HL-60 (cell line): ENCODE measurements at regions not wholly inside any gene's neighbourhood (a gene's known extent, or its start where the extent isn't known, plus 50 kb on each side); places are given as distances from the start of the nearest gene placed in this dataset.
"Not testable (repeated sequence)": the region's sequence is repeated elsewhere in the genome, so short reads cannot be mapped to it uniquely, and the experiment has no call there.

Experiments
- POLR2AphosphoS5 ChIP-seq: IDR thresholded peaks from 2 replicates; pipeline ENCODE4 v1.6.1; 2012; ENCODE audit warnings: low read depth
- TF ChIP-seq, protein P1 (sequence below): IDR thresholded peaks from 2 replicates; pipeline ENCODE4 v1.6.1; 2012; ENCODE audit warnings: low read depth; ENCODE audit not compliant: insufficient replicate concordance

DNA sequence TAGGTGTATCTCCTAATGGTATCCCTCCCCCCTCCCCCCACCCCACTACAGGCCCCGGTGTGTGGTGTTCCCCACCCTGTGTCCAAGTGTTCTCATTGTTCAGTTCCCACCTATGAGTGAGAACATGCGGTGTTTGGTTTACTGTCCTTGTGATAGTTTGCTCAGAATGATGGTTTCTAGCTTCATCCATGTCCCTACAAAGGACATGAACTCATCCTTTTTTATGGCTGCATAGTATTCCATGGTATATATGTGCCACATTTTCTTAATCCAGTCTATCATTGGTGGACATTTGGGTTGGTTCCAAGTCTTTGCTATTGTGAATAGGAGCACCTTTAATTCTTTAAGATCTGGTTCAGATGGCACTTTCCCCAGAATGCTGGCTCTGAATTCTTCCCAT, 58.5 kb upstream of the PTGFRN start:
- TF ChIP-seq, protein P1, sequence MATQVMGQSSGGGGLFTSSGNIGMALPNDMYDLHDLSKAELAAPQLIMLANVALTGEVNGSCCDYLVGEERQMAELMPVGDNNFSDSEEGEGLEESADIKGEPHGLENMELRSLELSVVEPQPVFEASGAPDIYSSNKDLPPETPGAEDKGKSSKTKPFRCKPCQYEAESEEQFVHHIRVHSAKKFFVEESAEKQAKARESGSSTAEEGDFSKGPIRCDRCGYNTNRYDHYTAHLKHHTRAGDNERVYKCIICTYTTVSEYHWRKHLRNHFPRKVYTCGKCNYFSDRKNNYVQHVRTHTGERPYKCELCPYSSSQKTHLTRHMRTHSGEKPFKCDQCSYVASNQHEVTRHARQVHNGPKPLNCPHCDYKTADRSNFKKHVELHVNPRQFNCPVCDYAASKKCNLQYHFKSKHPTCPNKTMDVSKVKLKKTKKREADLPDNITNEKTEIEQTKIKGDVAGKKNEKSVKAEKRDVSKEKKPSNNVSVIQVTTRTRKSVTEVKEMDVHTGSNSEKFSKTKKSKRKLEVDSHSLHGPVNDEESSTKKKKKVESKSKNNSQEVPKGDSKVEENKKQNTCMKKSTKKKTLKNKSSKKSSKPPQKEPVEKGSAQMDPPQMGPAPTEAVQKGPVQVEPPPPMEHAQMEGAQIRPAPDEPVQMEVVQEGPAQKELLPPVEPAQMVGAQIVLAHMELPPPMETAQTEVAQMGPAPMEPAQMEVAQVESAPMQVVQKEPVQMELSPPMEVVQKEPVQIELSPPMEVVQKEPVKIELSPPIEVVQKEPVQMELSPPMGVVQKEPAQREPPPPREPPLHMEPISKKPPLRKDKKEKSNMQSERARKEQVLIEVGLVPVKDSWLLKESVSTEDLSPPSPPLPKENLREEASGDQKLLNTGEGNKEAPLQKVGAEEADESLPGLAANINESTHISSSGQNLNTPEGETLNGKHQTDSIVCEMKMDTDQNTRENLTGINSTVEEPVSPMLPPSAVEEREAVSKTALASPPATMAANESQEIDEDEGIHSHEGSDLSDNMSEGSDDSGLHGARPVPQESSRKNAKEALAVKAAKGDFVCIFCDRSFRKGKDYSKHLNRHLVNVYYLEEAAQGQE, result not testable (repeated sequence)
- TF ChIP-seq POLR2AphosphoS5, result not testable (repeated sequence)
